ENCODE measurements at regions not wholly inside any gene's neighbourhood (a gene's known extent, or its start where the extent isn't known, plus 50 kb on each side); places are given as distances from the start of the nearest gene placed in this dataset.

DNA sequence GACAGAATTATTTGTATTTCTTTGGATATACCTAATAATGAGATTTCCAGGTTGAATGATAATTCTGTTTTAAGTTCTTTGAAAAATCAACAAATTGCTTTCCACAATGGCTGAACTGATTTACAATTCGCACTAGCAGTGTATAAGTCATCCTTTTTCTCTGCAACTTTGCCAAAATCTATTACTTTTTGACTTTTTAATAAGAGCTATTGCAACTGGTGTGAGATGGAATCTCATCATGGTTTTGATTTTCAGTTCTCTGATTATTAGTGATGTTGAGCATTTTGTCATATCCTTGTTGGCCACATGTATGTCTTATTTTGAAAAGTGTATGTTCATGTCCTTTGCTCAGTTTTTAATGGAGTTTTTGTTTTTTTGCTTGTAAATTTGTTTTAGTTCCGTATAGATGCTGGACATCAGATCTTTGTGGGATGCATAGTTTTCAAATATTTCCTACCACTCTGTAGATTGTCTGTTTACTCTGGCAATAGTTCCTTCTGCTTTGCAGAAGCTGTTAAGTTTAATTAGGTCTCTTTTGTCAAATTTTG is 409.8 kb upstream of the CITED2 start:
- DNase-seq: no peak

DNA sequence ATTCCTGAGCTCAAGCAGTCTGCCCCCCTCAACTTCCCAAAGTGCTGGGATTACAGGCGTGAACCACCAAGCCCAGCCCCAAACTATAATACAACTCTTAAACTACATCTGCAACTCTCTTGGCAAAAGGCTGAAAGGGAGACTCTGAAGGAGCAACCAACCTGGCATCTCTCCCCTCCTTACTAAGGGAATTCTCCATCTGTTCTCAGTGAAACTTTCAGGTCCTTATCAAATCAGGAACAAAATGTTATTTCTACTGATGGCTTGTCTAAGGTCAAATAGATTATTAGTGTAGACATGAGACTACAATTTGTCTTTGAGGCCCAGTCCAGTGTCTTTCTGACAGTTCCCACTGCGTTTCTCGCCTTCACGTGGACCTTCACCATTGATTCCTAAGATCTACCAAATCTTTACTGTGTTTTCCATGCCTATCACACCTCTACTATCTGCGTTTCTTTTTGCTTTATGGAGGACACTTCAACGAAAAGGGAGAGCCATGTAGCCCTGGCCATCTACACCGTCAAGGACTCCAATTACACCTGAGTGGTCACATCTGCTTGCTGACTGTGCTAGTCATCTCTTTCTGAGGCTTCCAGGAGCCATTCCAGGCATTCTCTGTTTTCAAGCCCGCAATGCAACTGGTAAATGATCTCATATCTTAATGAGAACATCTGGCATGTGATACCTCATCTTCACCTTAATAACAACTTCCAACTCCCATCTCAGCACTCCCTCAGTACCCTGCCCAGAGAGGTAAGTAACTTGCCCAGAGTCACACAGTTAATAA is 405.7 kb upstream of the CITED2 start:
- no peak for DNase-seq

DNA sequence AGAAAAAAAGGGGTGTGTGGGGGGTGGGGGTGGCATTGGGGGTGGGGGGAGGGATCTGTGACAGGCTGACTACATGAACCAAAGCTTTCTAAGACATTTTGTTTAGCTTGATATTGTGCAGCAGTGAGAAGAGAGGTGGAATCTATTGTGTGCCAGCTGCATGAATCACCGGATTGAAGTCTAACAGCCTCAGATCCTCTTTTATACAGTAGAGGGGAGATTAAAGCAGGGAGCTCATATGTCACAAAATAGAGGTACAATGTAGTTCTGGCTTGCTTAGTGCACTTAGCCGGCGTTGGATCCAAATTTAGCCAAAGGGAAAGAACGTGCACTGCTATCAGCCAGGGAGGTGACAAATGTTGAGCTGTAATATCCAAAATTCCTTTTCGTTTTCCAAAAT is 404.2 kb upstream of the CITED2 start:
- DNase-seq: no peak

DNA sequence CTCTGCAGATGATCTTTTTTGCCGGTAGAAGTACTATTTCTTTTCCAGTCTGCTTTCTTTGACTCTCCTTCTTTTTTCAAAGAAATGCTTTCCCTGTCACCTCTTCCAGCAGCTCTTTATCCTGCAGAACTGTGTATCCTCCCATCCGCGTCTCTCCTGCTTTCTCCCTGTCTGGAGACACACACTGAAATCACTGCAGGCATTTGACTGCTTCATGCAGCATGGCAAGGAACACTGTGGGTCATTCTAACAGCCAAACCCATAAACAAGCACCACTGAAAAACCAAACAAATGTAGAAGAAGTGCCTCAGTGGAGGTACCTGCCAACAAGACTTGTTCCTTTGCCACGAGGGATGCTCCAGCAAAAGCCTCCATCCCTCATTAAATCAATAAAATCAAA is 403.7 kb upstream of the CITED2 start:
- no peak for DNase-seq

DNA sequence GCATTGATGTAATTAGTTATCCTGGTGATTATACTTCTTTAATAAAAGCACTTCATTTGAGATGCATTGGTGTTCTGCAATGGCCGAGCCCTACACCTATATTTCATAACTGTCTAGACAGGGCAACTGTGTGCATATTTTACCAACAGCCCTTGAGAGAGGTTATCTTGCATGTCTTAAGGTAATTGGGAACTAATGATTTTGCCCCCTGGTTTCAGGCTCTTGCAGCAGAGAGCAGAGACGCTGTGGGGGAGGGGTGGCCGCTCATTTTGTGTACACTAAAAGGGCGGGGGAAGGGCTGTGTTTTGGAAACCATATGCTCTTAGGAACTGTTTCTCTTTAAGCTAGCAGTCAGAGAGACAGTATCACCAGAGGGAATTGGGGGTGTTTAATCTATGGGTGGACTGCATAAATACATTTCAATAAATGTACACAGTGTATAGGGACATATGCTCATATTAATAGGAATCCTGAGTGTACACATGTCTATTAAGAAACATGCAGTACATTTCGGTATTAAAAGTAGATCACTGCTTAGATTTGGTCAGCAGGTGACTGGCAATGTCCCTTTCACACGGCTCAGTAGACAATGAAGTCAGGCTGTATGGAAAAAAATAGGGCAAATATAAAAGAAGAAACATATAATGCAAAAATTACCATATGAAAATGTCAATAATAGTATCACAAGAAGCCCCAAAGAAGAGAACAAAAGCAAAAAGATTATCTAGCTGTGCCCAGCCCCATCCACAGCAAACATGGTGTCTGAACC is 402.9 kb upstream of the CITED2 start:
- DNase-seq: no peak

DNA sequence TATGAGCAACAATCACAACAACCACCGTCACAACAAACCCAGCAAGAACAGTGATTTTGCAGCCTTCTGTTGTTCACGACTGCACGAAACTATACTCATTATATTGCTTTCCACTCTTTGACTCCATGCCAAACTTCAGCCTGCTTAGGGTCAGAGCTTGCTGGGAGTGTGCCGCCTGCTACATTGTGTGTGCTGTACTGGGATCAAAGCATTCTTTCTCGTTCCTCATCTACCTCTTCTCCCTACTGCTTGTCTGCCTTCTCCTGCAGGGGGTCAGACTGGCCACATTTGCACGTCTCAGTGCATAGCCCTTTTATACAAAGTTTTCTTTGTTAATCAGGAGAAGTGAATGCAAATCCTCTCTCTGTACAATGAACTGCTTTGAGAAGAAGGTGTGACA is 401.6 kb upstream of the CITED2 start:
- DNase-seq: no peak

DNA sequence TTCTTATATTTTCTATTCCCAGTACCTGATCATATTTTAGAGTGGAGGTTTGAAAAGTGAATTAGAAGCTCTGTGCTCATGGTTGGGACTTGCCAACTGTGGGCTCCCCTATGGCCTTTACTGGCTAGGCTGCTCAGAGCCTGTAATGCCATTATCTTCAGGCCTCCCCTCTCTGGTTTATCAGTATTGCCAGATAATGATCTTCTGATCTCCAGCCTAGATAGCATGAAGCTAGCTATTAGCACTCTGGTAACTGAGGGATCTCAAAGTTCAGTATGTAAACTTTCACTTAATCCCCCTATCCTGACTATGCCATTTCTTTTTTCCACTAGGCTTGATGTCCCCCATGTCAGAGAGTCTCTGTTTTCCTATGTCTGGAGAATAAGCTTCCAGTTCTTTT is 393.7 kb upstream of the CITED2 start:
- no peak for DNase-seq

DNA sequence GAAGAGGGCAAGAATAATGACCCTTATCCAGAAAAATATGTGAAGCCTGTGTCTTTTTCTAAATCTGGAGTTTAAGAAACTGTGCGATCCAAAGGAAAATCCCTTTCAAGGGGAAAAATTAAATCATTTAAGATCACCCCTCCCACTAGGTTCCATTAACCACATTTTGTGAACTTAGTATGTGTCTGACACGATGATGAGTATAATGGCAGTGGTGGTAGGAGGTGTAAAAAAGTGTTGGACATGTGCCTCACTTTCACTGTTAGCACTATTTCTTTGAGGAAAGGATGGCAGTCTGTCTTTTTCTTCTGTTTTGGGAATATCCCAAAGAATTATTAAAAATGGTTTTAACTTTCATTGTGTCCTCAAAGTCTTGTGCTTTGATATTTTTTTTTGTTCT is 392.3 kb upstream of the CITED2 start:
- no peak for DNase-seq

DNA sequence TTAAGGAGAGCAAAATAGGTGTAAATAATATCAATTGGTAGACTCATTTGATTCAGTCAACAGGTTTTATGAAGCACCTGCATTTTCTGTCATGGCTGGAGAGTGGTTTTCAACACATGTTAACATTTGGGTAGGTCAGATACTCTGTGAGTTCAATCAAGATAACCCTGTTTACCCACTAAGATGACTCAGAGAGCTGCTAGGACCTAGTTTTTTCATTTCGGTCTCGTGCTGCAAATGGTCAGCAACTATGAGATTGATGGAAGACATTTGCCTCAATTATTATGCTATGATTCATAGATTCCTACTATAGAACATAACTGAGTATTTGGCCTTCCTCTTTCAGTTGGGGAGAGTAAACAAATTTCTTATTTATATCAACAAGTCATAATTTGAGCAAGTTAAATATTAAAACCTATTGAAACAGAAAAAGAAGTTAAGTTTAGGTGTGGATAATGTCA is 391.4 kb upstream of the CITED2 start:
- no peak for DNase-seq

DNA sequence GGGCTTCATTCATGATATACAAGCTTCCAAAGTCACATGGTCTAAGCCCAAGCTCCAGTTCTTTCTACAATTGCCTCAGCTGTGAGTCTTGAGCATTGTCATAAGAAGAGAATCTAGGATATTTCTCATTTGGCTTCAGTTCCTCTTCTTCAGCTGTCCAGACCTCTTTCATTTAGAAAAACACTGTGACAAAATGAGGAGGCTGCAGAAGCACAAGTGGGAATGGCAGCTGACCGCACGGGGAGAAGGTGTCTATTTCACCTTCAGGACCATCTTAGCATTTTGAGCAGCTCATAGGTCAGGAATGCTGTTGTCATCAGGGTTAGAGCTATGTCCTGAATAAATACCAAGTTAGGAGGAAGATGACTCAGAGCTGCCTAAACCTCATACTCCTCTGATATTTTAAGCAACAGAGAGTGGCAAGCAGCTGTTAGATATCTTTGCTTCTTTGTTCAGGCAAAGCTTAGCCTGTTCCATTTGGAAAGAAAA is 390.1 kb upstream of the CITED2 start:
- DNase-seq: peak in 1 of 5 donors; percentile 2

DNA sequence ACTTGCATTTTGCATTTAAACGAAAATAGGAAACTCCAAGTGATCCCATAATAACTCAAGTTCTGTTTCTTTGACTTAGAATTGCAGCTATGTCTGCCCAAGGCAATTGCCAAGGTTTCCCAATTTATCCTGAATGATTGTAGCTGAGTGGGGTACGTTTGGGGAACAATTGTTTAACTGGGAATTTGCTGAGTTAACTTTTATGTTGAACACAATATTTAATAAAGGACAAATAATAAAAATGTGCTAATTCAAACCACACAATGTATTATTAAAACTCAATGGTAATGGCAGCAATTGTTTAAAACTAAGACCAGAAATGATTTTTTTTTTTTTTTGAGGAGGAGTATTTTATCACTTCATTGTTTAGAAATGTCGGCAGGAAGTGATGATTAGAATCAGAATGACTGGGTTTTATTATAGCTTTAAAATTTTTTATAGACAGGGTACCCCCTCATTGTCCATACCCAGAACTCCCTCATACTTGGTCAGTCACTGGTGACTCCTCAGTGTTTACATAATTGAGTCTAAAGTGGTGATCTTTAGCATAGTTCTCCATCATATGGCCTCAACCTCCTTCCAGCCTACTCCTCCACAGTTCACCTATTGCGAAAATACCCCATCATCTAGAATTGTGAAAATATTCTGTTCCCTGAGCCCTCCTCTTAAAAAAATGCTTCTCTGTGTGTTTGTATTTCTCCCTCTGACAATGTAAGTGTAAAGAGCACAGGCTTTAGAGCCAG is 389.2 kb upstream of the CITED2 start:
- no peak for DNase-seq

DNA sequence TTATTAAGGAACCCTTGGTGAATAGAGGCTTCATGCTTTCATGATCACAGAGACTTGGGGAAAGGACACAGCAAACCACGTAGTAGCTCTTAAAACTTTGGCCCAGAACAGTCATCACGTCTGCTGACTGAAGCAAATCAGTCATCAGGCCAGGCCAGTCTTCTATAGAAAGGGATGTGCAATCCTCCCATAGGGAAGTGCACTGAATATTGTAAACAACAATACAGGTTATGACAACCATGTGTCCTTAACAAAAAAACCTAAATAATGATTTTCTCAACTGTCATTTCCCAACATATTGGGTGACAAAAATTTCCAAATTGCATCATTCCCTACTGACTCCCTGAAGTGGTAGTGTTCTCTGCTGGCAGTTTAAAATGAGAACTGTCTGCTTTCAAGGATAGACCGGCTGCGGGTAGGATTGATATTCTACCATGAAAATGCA is 388.2 kb upstream of the CITED2 start:
- no peak for DNase-seq

DNA sequence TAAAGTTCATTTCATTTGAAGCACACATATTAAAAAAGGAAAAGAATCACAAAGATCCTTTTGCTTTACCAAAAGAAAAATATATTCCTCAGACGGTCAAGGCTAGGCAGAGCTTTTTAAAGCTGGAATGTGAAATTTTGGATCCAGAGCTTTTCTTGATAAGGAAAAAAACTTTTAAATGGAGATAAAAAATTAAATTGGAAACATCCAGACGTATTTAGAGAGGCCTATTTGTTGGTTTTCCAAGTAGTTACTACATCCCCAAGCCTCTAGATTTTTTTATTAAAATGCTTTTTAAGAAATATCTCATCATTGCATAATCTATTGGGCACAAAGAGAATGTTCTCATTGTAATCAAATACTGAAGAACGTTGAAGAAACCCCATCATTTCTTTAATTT is 385.7 kb upstream of the CITED2 start:
- DNase-seq: no peak

DNA sequence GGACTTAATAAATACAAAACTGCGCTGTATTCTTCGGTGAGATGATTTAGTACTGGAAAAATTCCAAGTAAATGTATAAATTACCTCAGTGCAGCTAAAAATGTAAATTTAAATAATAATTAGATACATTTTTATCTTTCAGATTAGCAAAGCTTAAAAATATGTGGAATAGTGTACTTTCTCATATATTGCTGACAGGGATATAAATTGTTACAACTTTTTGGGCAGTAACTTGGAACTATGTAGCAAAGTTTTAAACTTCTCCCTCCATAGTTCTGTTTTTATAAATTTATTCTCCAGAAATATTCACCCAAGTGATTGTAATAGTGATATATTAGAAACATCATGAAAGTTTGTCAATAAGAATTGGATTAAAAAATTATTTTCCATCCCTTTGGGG is 384.6 kb upstream of the CITED2 start:
- no peak for DNase-seq

DNA sequence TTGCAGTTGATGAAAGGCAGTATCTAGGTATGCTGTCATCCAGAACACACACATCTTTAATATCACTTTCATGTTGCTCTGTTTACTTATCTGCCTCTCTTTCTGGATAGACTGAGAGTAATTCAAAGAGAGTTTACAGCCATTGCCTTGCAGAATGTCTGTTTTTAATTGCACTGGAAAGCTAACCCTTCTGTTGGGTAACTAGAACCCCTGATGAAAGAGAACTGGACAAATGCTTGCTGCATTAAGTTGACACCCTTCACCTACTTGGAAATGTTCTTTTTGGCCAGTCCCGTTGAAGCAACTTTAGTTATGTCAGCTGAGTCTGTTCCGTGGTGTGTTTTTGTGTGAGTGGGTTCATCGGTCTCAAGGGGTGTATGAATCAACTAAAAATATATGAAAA is 383.8 kb upstream of the CITED2 start:
- no peak for DNase-seq

DNA sequence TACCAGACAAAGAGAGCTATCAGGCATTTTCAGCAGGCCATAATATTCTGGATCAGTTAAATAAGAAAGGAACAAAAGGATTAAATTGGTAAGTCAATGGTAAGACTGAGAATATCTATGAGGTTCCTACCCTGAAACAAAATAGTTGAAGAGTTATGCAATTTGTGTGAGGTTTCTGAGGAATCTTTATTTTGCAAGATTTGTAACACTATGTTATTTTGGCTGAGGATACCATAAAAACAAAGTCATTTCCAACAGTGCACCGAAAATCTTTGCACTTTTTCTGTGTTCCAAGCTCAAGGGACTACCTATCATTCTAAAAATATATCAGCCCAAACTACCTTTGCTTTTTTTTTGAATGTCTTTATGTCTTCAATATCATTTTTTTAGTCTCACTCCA is 383.3 kb upstream of the CITED2 start:
- no peak for DNase-seq

DNA sequence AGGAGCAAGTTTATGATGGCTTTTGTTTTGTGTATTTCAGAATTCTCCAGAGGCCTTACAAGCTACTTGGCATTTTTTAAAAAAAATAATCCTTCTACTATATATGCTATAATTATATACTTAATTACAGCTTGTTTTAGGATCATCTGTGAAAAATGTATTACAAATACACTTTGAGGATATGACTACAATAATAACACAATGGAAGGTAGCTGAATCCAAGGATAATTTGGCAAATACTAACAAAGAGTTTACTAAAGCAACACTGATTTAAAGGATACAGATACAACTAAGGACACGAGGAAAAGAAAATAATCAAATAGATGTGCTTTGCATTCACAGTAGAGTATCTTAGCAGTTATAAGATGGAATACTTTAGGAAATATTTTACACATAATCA is 381.9 kb upstream of the CITED2 start:
- DNase-seq: no peak

DNA sequence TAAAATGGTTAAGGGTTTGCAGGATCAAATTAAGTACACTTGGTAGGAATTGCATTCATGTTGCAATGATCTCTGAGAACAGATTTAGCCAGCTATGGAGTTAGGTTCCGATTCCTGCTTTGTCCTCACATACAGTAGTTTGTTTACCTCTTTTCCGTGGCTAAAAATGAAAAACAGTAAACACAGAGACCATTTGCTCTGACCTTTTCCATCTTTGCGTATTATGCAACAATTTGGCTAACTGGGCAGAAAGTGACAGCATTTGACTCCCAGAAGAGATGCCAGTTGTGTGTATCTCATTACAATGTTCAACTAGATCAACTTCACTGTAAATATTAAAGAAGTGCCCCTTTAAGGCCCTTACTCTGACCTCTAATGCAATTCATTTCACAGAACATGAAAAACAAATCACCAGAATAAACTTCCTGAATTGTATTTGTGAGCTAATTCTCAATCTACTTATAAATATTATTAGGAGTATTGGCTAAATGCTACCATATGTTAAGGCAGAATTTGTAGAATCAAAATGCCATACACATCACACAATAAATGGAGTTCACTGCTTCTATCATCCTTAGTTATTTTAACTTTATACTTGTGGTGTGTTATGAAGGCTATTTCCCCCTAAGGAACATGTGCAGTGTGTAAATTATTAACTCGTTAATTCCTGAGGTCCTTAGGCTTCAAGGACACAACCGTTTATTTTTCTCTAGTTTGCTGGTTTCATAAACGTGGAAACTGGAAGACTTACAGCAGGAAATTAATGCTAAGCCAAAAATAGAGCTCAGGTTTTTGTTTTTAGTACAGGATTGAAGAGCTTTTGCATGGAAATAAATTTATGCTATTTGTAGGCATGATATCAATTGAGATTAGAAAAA is 380.7 kb upstream of the CITED2 start:
- no peak for DNase-seq

DNA sequence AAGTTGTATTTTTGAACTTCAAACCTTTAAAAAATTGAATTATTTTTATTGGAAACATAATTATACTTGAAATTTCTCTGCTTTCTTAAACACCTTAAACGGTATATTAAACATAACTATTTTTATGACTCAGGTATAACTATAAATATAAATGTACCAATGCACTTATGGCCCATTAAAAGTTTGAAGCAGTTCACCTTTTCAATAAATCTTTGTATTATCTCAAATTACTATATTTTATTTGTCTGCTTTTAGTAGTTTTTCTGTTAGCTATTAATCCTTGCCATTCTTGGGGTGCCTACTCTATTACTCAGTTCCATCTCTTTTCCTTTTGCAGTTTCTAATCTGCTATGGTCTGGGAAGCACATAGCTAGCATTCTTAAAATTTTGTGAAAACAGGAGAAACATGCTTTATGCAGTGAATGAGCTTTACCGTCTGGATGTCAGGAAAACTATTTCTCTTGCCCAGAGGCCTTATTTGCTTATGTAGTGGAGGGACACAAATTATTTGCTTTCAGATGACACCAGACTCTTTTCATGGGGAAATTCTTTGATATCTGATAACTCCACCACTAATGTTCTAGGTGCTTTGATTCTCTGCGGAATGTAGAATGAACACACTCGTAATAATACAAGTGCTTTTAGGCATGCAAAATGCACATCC is 378.9 kb upstream of the CITED2 start:
- no peak for DNase-seq

DNA sequence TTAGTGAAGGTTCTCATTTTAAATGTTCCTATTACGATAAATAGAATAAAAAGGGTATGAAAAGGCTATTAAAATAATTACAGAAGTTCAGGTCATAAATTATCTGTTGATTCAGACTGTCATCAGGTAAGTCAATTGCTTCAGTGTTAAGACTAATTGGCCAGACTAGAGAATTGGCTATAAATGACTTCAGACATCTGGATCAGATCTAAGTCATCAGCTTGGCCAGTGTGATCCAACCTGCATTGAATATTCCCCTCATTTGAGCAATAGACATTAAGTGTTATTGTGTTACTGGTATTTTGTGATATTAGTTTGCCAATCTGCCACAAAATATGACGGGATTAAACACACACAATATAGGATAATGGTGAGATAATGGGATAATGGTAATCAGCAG is 377.6 kb upstream of the CITED2 start:
- no peak for DNase-seq

DNA sequence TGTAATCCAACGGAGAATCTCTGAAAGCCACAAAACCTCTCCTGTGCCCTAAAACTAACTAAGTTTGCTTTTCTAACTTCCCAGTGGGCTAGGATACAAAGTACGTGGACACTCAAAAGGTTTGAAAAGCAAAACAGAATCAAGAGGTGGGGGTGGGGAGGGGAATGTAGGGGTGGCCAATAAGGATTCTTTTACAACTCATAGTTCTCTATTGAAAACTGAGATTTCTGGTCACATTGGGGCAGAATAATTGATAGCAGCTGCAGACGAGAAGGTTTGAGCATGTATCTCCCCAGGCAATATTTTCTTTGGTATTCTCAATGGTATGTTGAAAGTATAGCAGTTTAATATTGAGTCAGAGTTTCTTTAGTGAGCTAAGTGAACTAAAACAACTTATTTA is 376.7 kb upstream of the CITED2 start:
- no peak for DNase-seq
